ENCODE measurements at regions not wholly inside any gene's neighbourhood (a gene's known extent, or its start where the extent isn't known, plus 50 kb on each side); places are given as distances from the start of the nearest gene placed in this dataset.

DNA sequence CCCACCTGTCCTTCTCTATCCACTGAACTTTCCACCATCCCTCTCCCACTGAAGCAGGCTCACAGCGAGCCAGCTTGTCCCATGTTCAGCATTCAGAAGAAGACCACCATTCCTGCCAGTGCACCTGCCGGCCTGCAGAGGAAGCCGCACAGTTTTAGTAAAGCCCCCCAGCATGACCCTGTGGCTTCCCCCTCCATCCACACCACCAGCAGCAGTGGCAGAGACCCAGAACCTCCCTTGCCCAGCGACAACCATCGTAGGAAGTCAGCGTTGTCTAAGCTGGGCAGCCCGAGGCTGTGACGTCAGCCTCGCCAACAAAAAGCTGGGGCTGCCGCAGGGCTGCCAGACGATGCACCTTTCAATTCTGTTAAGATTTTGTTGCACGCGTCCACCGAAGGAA lies 66.6 kb upstream of the TAMM41 start:
- no peaks in the 10 kb centered on the region for H3K27me3 ChIP-seq (ENCODE audit: insufficient read depth, poor library complexity, severe bottlenecking)
- H3K4me3 ChIP-seq (replicated peaks; ENCODE audit: insufficient read depth, low read length) = no peak overlapping the region
- TF ChIP-seq, protein P1, sequence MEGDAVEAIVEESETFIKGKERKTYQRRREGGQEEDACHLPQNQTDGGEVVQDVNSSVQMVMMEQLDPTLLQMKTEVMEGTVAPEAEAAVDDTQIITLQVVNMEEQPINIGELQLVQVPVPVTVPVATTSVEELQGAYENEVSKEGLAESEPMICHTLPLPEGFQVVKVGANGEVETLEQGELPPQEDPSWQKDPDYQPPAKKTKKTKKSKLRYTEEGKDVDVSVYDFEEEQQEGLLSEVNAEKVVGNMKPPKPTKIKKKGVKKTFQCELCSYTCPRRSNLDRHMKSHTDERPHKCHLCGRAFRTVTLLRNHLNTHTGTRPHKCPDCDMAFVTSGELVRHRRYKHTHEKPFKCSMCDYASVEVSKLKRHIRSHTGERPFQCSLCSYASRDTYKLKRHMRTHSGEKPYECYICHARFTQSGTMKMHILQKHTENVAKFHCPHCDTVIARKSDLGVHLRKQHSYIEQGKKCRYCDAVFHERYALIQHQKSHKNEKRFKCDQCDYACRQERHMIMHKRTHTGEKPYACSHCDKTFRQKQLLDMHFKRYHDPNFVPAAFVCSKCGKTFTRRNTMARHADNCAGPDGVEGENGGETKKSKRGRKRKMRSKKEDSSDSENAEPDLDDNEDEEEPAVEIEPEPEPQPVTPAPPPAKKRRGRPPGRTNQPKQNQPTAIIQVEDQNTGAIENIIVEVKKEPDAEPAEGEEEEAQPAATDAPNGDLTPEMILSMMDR (IDR thresholded peaks at IDR 0.05; ENCODE audit: insufficient read depth, low read length) = no peak
- TF ChIP-seq GABPA (IDR thresholded peaks at IDR 0.05; ENCODE audit: low read depth) (no peak), POLR2AphosphoS5 (IDR thresholded peaks at IDR 0.05; ENCODE audit: low read depth) (no peak), SPI1 (IDR thresholded peaks at IDR 0.05; ENCODE audit: borderline replicate concordance, low read depth) (no peak)
- TF ChIP-seq, protein P2, sequence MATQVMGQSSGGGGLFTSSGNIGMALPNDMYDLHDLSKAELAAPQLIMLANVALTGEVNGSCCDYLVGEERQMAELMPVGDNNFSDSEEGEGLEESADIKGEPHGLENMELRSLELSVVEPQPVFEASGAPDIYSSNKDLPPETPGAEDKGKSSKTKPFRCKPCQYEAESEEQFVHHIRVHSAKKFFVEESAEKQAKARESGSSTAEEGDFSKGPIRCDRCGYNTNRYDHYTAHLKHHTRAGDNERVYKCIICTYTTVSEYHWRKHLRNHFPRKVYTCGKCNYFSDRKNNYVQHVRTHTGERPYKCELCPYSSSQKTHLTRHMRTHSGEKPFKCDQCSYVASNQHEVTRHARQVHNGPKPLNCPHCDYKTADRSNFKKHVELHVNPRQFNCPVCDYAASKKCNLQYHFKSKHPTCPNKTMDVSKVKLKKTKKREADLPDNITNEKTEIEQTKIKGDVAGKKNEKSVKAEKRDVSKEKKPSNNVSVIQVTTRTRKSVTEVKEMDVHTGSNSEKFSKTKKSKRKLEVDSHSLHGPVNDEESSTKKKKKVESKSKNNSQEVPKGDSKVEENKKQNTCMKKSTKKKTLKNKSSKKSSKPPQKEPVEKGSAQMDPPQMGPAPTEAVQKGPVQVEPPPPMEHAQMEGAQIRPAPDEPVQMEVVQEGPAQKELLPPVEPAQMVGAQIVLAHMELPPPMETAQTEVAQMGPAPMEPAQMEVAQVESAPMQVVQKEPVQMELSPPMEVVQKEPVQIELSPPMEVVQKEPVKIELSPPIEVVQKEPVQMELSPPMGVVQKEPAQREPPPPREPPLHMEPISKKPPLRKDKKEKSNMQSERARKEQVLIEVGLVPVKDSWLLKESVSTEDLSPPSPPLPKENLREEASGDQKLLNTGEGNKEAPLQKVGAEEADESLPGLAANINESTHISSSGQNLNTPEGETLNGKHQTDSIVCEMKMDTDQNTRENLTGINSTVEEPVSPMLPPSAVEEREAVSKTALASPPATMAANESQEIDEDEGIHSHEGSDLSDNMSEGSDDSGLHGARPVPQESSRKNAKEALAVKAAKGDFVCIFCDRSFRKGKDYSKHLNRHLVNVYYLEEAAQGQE (IDR thresholded peaks at IDR 0.05; ENCODE audit: insufficient replicate concordance, low read depth) = no peak
- no peak overlapping the region for H3K27ac ChIP-seq (replicated peaks)
- DNase-seq (ENCODE audit: low read depth in 1 of 2, low spot score in 1 of 2) = no peak

DNA sequence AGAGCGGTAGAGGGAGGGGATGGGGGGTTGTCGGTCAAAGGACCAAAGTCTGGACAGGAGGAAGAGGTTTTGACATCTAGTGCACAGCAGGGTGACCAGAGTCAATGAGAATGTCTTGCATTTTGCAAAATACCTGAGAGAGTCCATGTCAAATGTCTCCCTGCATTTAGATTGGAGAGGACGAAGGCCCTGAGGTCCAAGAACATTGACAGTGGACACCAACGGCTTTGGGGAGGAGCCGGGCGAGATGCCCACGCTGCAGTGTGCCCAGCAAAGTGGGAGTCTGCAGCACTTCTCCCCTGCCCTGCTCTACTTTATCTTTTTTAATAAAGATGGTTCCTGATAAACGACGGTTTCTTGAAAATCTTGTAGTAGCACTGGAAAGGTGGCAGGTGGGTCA lies 67.4 kb upstream of the TAMM41 start:
- H3K4me3 ChIP-seq (replicated peaks; ENCODE audit: insufficient read depth, low read length) = no peak overlapping the region
- DNase-seq (ENCODE audit: low read depth in 1 of 2, low spot score in 1 of 2) = no peak
- H3K27me3 ChIP-seq (ENCODE audit: insufficient read depth, poor library complexity, severe bottlenecking) = no peaks in the 10 kb centered on the region
- no peak overlapping the region for H3K27ac ChIP-seq (replicated peaks)
- no peak for TF ChIP-seq POLR2AphosphoS5 (IDR thresholded peaks at IDR 0.05; ENCODE audit: low read depth)
- TF ChIP-seq SPI1 (IDR thresholded peaks at IDR 0.05; ENCODE audit: borderline replicate concordance, low read depth) = no peak
- TF ChIP-seq, protein P1 (IDR thresholded peaks at IDR 0.05; ENCODE audit: insufficient read depth, low read length) = no peak
- TF ChIP-seq, protein P2 (IDR thresholded peaks at IDR 0.05; ENCODE audit: insufficient replicate concordance, low read depth) = no peak
- no peak for TF ChIP-seq GABPA (IDR thresholded peaks at IDR 0.05; ENCODE audit: low read depth)

DNA sequence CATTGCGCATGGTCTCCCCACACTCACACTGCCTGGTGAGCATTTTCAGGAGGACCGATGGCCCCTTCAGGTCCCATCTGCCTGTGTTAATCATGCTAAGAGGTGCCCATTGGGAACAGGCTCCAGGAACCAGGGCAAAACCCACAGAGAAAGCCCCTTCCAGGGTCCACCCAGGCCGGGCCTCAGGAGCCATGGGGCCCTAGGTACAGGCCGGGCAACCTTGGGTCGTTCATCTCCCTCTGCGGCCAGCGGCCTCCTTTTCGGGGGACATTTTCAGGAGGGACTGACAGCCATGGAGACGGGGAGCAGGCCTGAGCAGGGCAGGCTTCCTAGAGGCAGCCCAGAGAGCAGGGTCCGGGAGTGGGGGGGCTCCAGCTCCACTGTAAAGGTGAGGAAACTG lies 68.0 kb upstream of the TAMM41 start:
- TF ChIP-seq, protein P1 (IDR thresholded peaks at IDR 0.05; ENCODE audit: insufficient read depth, low read length) = no peak
- TF ChIP-seq POLR2AphosphoS5 (IDR thresholded peaks at IDR 0.05; ENCODE audit: low read depth) (no peak), GABPA (IDR thresholded peaks at IDR 0.05; ENCODE audit: low read depth) (no peak), SPI1 (IDR thresholded peaks at IDR 0.05; ENCODE audit: borderline replicate concordance, low read depth) (no peak)
- TF ChIP-seq, protein P2 (IDR thresholded peaks at IDR 0.05; ENCODE audit: insufficient replicate concordance, low read depth) = no peak
- DNase-seq (ENCODE audit: low read depth in 1 of 2, low spot score in 1 of 2) = no peak
- Histone ChIP-seq H3K27me3 (ENCODE audit: insufficient read depth, poor library complexity, severe bottlenecking) (no peaks in the 10 kb centered on the region), H3K27ac (replicated peaks) (no peak overlapping the region), H3K4me3 (replicated peaks; ENCODE audit: insufficient read depth, low read length) (no peak overlapping the region)

Data from HL-60 (cell line).